AG10803 (cell line): ENCODE measurements at regions not wholly inside any gene's neighbourhood (a gene's known extent, or its start where the extent isn't known, plus 50 kb on each side); places are given as distances from the start of the nearest gene placed in this dataset.

Source experiments
- DNase-seq: peaks from one replicate; pipeline ENCODE4 v3.0.0; 2010; ENCODE audit warnings: low read depth
- H3K4me3 ChIP-seq: 2 replicates; pipeline ENCODE4 v1.5.1; 2011; ENCODE audit warnings: mild to moderate bottlenecking, low read length, control low read depth
- CTCF ChIP-seq: conservative IDR thresholded peaks from 2 replicates; pipeline ENCODE4 v1.5.1; 2011; ENCODE audit warnings: mild to moderate bottlenecking, low read length, control low read depth, inconsistent platforms

- TF ChIP-seq CTCF = no peak
- DNase-seq = no peak
- H3K4me3 ChIP-seq = no peak overlapping the region
These were observed 215.4 kb upstream of the PREP start for GRCh38 chr6:105618247-105618646.

- DNase-seq = peak; percentile 55
- TF ChIP-seq CTCF = no peak
- no peak overlapping the region for H3K4me3 ChIP-seq
These were observed 213.6 kb upstream of the PREP start for GRCh38 chr6:105616521-105616920.

- no peak overlapping the region for H3K4me3 ChIP-seq
- no peak for TF ChIP-seq CTCF
- no peak for DNase-seq
These were observed 208.7 kb upstream of the PREP start for GRCh38 chr6:105611606-105612005.

- H3K4me3 ChIP-seq = no peak overlapping the region
- DNase-seq = no peak
- no peak for TF ChIP-seq CTCF
These were observed 206.6 kb upstream of the PREP start for GRCh38 chr6:105609375-105609991.

GRCh38 chr6:105608711-105609374 lies 206.0 kb upstream of the PREP start:
- peak; percentile 99 for DNase-seq
- H3K4me3 ChIP-seq = no peak overlapping the region
- TF ChIP-seq CTCF = no peak

- TF ChIP-seq CTCF = no peak
- H3K4me3 ChIP-seq = no peak overlapping the region
- DNase-seq = no peak
These were observed 205.0 kb upstream of the PREP start for GRCh38 chr6:105607636-105608621.
